ENCODE measurements at regions not wholly inside any gene's neighbourhood (a gene's known extent, or its start where the extent isn't known, plus 50 kb on each side); places are given as distances from the start of the nearest gene placed in this dataset.
"Not testable (repeated sequence)": the region's sequence is repeated elsewhere in the genome, so short reads cannot be mapped to it uniquely, and the experiment has no call there.

GRCh38 chr15:92803852-92804609 is 96.1 kb upstream of the CHD2 start:
- no peak overlapping the region for H3K4me3 ChIP-seq (ENCODE audit: low read depth, low read length)
- DNase-seq (ENCODE audit: low read depth), result peak; percentile 100
- TF ChIP-seq CTCF (conservative IDR thresholded peaks at IDR 0.05; ENCODE audit: low read depth, low read length), result no peak

GRCh38 chr15:92804610-92804936 is 95.6 kb upstream of the CHD2 start:
- DNase-seq (ENCODE audit: low read depth); H3K4me3 ChIP-seq (ENCODE audit: low read depth, low read length): not testable (repeated sequence)

- DNase-seq (ENCODE audit: low read depth), result no peak
- no peak for TF ChIP-seq CTCF (conservative IDR thresholded peaks at IDR 0.05; ENCODE audit: low read depth, low read length)
- no peak overlapping the region for H3K4me3 ChIP-seq (ENCODE audit: low read depth, low read length)
Measured at GRCh38 chr15:92805080-92805690, 94.9 kb upstream of the CHD2 start.

- not testable (repeated sequence) for H3K4me3 ChIP-seq (ENCODE audit: low read depth, low read length)
Measured at GRCh38 chr15:92806171-92806570, 94.0 kb upstream of the CHD2 start.

GRCh38 chr15:92806763-92807162 is 93.4 kb upstream of the CHD2 start:
- no peak for TF ChIP-seq CTCF (conservative IDR thresholded peaks at IDR 0.05; ENCODE audit: low read depth, low read length)
- no peak overlapping the region for H3K4me3 ChIP-seq (ENCODE audit: low read depth, low read length)
- no peak for DNase-seq (ENCODE audit: low read depth)

More at GRCh38 chr15:92806171-92806570, 94.0 kb upstream of the CHD2 start:
- not testable (repeated sequence) for DNase-seq (ENCODE audit: low read depth)

- no peak for DNase-seq (ENCODE audit: low read depth)
- no peak for TF ChIP-seq CTCF (conservative IDR thresholded peaks at IDR 0.05; ENCODE audit: low read depth, low read length)
- H3K4me3 ChIP-seq (ENCODE audit: low read depth, low read length), result peak overlapping the region; percentile 48
Measured at GRCh38 chr15:92807971-92808571, 92.1 kb upstream of the CHD2 start.

- no peak for DNase-seq (ENCODE audit: low read depth)
- no peak for TF ChIP-seq CTCF (conservative IDR thresholded peaks at IDR 0.05; ENCODE audit: low read depth, low read length)
- peak overlapping the region; percentile 48 for H3K4me3 ChIP-seq (ENCODE audit: low read depth, low read length)
Measured at GRCh38 chr15:92808598-92809063, 91.5 kb upstream of the CHD2 start.
